ENCODE measurements at regions not wholly inside any gene's neighbourhood (a gene's known extent, or its start where the extent isn't known, plus 50 kb on each side); places are given as distances from the start of the nearest gene placed in this dataset.

DNA sequence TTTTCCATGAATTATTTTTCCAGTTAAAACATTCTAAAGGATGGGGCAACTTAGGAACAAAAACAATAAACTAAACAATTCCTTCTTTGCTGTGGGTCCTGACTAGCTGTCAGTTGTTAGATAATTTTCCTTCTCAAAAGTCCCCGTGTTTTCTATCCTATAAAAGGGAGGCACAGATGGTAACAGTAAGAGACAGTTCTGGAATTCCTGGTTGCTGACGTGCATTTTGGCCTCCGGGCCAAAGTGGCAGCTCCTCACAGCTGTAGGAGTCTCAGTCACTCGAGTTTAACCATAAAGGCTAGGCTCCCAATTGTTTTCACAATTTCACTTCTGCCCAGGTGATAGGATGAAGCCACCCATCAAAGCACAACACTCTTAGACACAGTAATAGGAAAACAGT lies 77.0 kb upstream of the ZNF423 start:
- Histone ChIP-seq H3K4me1 (no peaks in the 10 kb centered on the region), H3K36me3 (ENCODE audit: insufficient read depth in 1 of 2, low read depth in 1 of 2) (no peaks in the 10 kb centered on the region), H3K27ac (no peak overlapping the region), H3K27me3 (ENCODE audit: insufficient read depth in 3 of 3, low read length in 2 of 3) (peaks cover 0 to 5% (median 0%) of the 10 kb centered on the region in 3 donors), H3K9me3 (no peaks in the 10 kb centered on the region), H3K4me3 (no peak overlapping the region)
- TF ChIP-seq, protein P1, sequence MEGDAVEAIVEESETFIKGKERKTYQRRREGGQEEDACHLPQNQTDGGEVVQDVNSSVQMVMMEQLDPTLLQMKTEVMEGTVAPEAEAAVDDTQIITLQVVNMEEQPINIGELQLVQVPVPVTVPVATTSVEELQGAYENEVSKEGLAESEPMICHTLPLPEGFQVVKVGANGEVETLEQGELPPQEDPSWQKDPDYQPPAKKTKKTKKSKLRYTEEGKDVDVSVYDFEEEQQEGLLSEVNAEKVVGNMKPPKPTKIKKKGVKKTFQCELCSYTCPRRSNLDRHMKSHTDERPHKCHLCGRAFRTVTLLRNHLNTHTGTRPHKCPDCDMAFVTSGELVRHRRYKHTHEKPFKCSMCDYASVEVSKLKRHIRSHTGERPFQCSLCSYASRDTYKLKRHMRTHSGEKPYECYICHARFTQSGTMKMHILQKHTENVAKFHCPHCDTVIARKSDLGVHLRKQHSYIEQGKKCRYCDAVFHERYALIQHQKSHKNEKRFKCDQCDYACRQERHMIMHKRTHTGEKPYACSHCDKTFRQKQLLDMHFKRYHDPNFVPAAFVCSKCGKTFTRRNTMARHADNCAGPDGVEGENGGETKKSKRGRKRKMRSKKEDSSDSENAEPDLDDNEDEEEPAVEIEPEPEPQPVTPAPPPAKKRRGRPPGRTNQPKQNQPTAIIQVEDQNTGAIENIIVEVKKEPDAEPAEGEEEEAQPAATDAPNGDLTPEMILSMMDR (IDR thresholded peaks at IDR 0.05): no peak
- no peak for DNase-seq
- ATAC-seq: no peak
- intact Hi-C loops (cut with DNase I): no loop called here
- WGBS, 3 donors: 10 to 23% (median 10%) methylated on average over 4 of the region's 4 CpGs

DNA sequence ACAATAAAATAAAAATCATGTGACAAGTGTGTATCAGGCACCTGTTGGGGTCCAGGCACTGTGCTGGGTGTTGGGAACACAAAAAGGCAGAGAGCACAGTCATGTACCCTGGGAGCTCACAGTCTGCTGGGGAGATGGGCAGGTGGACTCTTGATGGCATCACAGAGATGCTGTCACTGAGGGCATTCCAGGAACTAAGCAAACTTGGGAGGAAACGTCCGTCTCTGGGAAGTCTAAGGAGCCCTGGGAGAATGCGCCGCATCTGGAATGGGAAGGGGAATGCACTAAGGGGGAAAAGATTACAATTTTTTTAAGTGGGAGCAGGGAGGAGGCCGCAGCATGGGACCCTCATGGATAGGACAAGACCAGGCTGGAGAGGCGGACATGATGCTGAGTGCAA lies 80.9 kb upstream of the ZNF423 start:
- Histone ChIP-seq H3K9me3 (no peaks in the 10 kb centered on the region), H3K36me3 (ENCODE audit: insufficient read depth in 1 of 2, low read depth in 1 of 2) (no peaks in the 10 kb centered on the region), H3K4me3 (no peak overlapping the region), H3K27ac (no peak overlapping the region), H3K27me3 (ENCODE audit: insufficient read depth in 3 of 3, low read length in 2 of 3) (peaks cover 0 to 2% (median 0%) of the 10 kb centered on the region in 3 donors), H3K4me1 (no peaks in the 10 kb centered on the region)
- ATAC-seq: no peak
- intact Hi-C loops (cut with DNase I): no loop called here
- TF ChIP-seq, protein P1 (IDR thresholded peaks at IDR 0.05): no peak
- no peak for DNase-seq
- 94 to 95% (median 94%) methylated on average over 6 of the region's 6 CpGs for WGBS, 3 donors

DNA sequence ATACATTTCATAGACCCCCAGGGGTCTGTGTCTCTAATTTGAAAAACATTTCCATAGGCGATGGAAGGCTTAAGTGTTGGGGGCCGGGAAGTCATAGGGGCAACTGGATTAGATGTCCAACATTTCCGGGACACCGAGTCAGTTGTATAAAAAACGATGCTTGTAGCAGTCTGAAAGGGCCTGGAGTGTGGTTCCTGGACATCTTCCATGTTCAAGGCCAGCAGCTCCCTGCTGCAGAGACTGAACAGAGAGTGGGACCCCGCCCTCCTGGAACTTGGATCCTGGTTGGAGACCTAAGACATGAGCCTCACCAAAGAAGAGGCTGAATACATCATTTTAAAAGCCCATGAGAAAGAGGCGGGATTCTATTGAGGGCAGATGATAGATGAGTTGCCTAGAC lies 82.0 kb upstream of the ZNF423 start:
- WGBS, 3 donors: 89 to 93% (median 92%) methylated on average over 7 of the region's 7 CpGs
- Histone ChIP-seq H3K9me3 (no peaks in the 10 kb centered on the region), H3K27ac (no peak overlapping the region), H3K36me3 (ENCODE audit: insufficient read depth in 1 of 2, low read depth in 1 of 2) (no peaks in the 10 kb centered on the region), H3K27me3 (ENCODE audit: insufficient read depth in 3 of 3, low read length in 2 of 3) (peaks cover 0 to 2% (median 0%) of the 10 kb centered on the region in 3 donors), H3K4me3 (no peak overlapping the region), H3K4me1 (no peaks in the 10 kb centered on the region)
- no peak for ATAC-seq
- TF ChIP-seq, protein P1 (IDR thresholded peaks at IDR 0.05): no peak
- intact Hi-C loops (cut with DNase I): no loop called here
- no peak for DNase-seq

DNA sequence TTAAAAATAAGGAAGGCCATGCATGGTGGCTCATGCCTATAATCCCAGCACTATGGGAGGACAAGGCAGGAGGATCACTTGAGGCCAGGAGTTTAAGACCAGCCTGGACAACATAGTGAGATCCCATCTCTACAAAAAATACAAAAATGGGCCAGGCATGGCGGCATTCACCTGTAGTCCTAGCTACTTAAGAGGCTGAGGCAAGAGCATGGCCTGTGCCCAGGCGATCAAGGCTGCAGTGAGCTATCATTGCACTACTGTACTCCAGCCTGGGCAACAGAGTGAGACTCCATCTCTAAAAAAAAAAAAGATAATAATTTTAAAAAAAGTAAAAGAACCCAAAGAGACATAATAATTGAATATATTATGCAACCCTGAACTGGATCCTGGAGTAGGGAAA lies 83.6 kb upstream of the ZNF423 start:
- TF ChIP-seq, protein P1 (IDR thresholded peaks at IDR 0.05): no peak
- intact Hi-C loops (cut with DNase I): no loop called here
- Histone ChIP-seq H3K9me3 (no peaks in the 10 kb centered on the region), H3K4me3 (no peak overlapping the region), H3K27me3 (ENCODE audit: insufficient read depth in 3 of 3, low read length in 2 of 3) (peaks cover 0 to 2% (median 0%) of the 10 kb centered on the region in 3 donors), H3K27ac (no peak overlapping the region), H3K4me1 (no peaks in the 10 kb centered on the region), H3K36me3 (ENCODE audit: insufficient read depth in 1 of 2, low read depth in 1 of 2) (no peaks in the 10 kb centered on the region)
- DNase-seq (no peak), ATAC-seq (no peak)
- WGBS, 3 donors: 97 to 100% (median 100%) methylated on average over 2 of the region's 2 CpGs

DNA sequence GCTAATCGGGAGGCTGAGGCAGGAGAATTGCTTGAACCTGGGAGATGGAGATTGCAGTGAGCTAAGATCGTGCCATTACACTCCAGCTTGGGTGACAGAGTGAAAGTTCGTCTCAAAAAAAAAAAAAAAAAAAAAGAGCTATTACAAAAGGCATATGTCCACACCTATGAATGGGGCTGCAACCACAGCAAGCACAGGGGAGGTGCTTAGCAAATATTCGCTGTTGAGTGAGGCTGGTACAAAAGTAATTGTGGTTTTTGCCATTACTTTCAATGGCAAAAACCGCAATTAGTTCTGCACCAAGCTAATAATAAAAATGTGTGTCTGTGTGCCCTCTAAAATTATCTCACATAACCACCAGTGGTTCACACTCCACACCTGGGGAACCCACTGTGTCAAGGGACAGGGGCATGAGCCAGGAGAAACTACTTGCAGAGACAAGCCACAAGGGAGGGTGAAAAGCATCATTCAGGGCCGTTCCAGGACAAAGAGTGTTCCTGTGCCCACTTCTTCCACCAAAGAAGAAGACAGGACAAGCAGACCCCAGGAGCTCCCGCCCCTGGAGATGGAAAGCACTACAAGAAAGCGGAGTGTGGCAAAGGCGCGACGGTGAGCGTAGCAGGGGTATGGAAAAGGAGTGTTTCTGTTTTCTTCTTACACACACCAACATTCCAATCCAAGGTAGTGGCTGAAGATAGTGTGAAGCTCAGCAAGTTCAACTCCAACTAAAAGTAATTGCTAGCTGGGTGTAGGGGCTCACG lies 84.4 kb upstream of the CNEP1R1 start:
- intact Hi-C loops (cut with DNase I): no loop called here
- Histone ChIP-seq H3K9me3 (no peaks in the 10 kb centered on the region), H3K4me3 (no peak overlapping the region), H3K27ac (no peak overlapping the region), H3K4me1 (no peaks in the 10 kb centered on the region), H3K27me3 (ENCODE audit: insufficient read depth in 3 of 3, low read length in 2 of 3) (no peaks in the 10 kb centered on the region), H3K36me3 (ENCODE audit: insufficient read depth in 1 of 2, low read depth in 1 of 2) (no peaks in the 10 kb centered on the region)
- ATAC-seq (no peak), DNase-seq (no peak)
- WGBS, 3 donors: 90 to 91% (median 91%) methylated on average over 13 of the region's 13 CpGs
- TF ChIP-seq, protein P1 (IDR thresholded peaks at IDR 0.05): no peak

Measured in psoas muscle (tissue), 7 donors.